ENCODE measurements at regions not wholly inside any gene's neighbourhood (a gene's known extent, or its start where the extent isn't known, plus 50 kb on each side); places are given as distances from the start of the nearest gene placed in this dataset.

GRCh38 chr3:40705663-40706062 is 180.9 kb downstream of the ZNF621 start:
- TF ChIP-seq, protein P1, sequence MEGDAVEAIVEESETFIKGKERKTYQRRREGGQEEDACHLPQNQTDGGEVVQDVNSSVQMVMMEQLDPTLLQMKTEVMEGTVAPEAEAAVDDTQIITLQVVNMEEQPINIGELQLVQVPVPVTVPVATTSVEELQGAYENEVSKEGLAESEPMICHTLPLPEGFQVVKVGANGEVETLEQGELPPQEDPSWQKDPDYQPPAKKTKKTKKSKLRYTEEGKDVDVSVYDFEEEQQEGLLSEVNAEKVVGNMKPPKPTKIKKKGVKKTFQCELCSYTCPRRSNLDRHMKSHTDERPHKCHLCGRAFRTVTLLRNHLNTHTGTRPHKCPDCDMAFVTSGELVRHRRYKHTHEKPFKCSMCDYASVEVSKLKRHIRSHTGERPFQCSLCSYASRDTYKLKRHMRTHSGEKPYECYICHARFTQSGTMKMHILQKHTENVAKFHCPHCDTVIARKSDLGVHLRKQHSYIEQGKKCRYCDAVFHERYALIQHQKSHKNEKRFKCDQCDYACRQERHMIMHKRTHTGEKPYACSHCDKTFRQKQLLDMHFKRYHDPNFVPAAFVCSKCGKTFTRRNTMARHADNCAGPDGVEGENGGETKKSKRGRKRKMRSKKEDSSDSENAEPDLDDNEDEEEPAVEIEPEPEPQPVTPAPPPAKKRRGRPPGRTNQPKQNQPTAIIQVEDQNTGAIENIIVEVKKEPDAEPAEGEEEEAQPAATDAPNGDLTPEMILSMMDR (IDR thresholded peaks at IDR 0.05) = no peak
- Mint-ChIP-seq H3K27me3 (ENCODE audit: low read depth in 3 of 3) (peaks cover 0 to 2% (median 1%) of the 10 kb centered on the region in 3 donors), H3K9me3 (peaks cover 0 to 4% (median 2%) of the 10 kb centered on the region in 7 donors), H3K4me3 (no peak overlapping the region), H3K27ac (peak overlapping the region in 1 of 7 donors; percentile 34), H3K36me3 (no peaks in the 10 kb centered on the region), H3K4me1 (no peaks in the 10 kb centered on the region)
- peaks cover 0 to 4% of the 10 kb centered on the region in 2 donors for H3K9me3 ChIP-seq (replicated peaks in 1 of 2; ENCODE audit: control insufficient read depth in 1 of 2, insufficient read depth in 1 of 2, low read length in 2 of 2)
- no peak overlapping the region for H2AFZ ChIP-seq (ENCODE audit: insufficient read depth, low read depth, low read length, poor library complexity, severe bottlenecking)
- H3K4me1 ChIP-seq (ENCODE audit: control insufficient read depth in 1 of 2, insufficient read depth in 2 of 2, low read length in 2 of 2) = no peaks in the 10 kb centered on the region
- H3K9ac ChIP-seq (ENCODE audit: insufficient read depth, low read length, poor library complexity, severe bottlenecking) = no peak overlapping the region
- no peak for DNase-seq
- H3K4me3 ChIP-seq (replicated peaks in 1 of 3; ENCODE audit: low read depth in 2 of 3, low read length in 3 of 3) = no peak overlapping the region
- no peak overlapping the region for H3K4me2 ChIP-seq (replicated peaks; ENCODE audit: extremely low read depth, low read length, poor library complexity, severe bottlenecking)
- intact Hi-C loops (cut with micrococcal nuclease) = no loop called here
- no peak overlapping the region for H3K27ac ChIP-seq (ENCODE audit: low read depth in 1 of 2, low read length in 2 of 2)
- H4K20me1 ChIP-seq (ENCODE audit: insufficient read depth, low read length) = no peaks in the 10 kb centered on the region
- no peaks in the 10 kb centered on the region for H3K79me2 ChIP-seq (ENCODE audit: insufficient read depth, low read length)
- no peaks in the 10 kb centered on the region for H3K27me3 ChIP-seq (ENCODE audit: control insufficient read depth in 2 of 2, insufficient read depth in 2 of 2, low read length in 2 of 2)
- H3K36me3 ChIP-seq (replicated peaks in 1 of 2; ENCODE audit: control insufficient read depth in 1 of 2, insufficient read depth in 2 of 2, low read length in 2 of 2) = no peaks in the 10 kb centered on the region

- H3K9ac ChIP-seq (ENCODE audit: insufficient read depth, low read length, poor library complexity, severe bottlenecking) = no peak overlapping the region
- peaks cover 25% of the 10 kb centered on the region for H3K4me1 Mint-ChIP-seq
- H3K9me3 Mint-ChIP-seq = peaks cover 0 to 2% (median 0%) of the 10 kb centered on the region in 7 donors
- H3K79me2 ChIP-seq (ENCODE audit: insufficient read depth, low read length) = no peaks in the 10 kb centered on the region
- H3K4me3 Mint-ChIP-seq = no peak overlapping the region
- peaks cover 19% of the 10 kb centered on the region in 2 donors for H3K4me1 ChIP-seq (ENCODE audit: control insufficient read depth in 1 of 2, insufficient read depth in 2 of 2, low read length in 2 of 2)
- no peak overlapping the region for H3K4me3 ChIP-seq (replicated peaks in 1 of 3; ENCODE audit: low read depth in 2 of 3, low read length in 3 of 3)
- no peaks in the 10 kb centered on the region for H3K36me3 ChIP-seq (replicated peaks in 1 of 2; ENCODE audit: control insufficient read depth in 1 of 2, insufficient read depth in 2 of 2, low read length in 2 of 2)
- no peak overlapping the region for H2AFZ ChIP-seq (ENCODE audit: insufficient read depth, low read depth, low read length, poor library complexity, severe bottlenecking)
- intact Hi-C loops (cut with micrococcal nuclease) = no loop called here
- H3K27ac Mint-ChIP-seq = no peak overlapping the region
- H4K20me1 ChIP-seq (ENCODE audit: insufficient read depth, low read length) = no peaks in the 10 kb centered on the region
- H3K27ac ChIP-seq (ENCODE audit: low read depth in 1 of 2, low read length in 2 of 2) = no peak overlapping the region
- no peak overlapping the region for H3K4me2 ChIP-seq (replicated peaks; ENCODE audit: extremely low read depth, low read length, poor library complexity, severe bottlenecking)
- TF ChIP-seq, protein P1 (IDR thresholded peaks at IDR 0.05) = no peak
- no peak for DNase-seq
- no peaks in the 10 kb centered on the region for H3K27me3 ChIP-seq (ENCODE audit: control insufficient read depth in 2 of 2, insufficient read depth in 2 of 2, low read length in 2 of 2)
- H3K9me3 ChIP-seq (replicated peaks in 1 of 2; ENCODE audit: control insufficient read depth in 1 of 2, insufficient read depth in 1 of 2, low read length in 2 of 2) = no peaks in the 10 kb centered on the region
- H3K27me3 Mint-ChIP-seq (ENCODE audit: low read depth in 3 of 3) = peaks cover 0 to 2% (median 2%) of the 10 kb centered on the region in 3 donors
- no peaks in the 10 kb centered on the region for H3K36me3 Mint-ChIP-seq
Measured at GRCh38 chr3:40713306-40713705, 188.5 kb downstream of the ZNF621 start.

Data from CD14-positive monocyte (primary cell).